Subcutaneous abdominal adipose tissue (tissue), 5 donors: ENCODE measurements at regions not wholly inside any gene's neighbourhood (a gene's known extent, or its start where the extent isn't known, plus 50 kb on each side); places are given as distances from the start of the nearest gene placed in this dataset.

Experiments used
- H3K27ac ChIP-seq: one replicate; pipeline ENCODE4 v1.7.0; 2013; ENCODE audit warnings: low read depth, mild to moderate bottlenecking, inconsistent platforms, low read length, moderate library complexity
- H3K27me3 ChIP-seq, 5 donors: one replicate each; pipeline ENCODE4 v1.7.0; 2013; ENCODE audit warnings: low read length in 5 of 5, inconsistent platforms in 1 of 5; ENCODE audit not compliant: control insufficient read depth in 5 of 5, insufficient read depth in 4 of 5
- H3K36me3 ChIP-seq, 5 donors: one replicate each; pipeline ENCODE4 v1.7.0; 2013; ENCODE audit warnings: low read length in 5 of 5; ENCODE audit not compliant: control insufficient read depth in 5 of 5, insufficient read depth in 5 of 5
- H3K4me1 ChIP-seq, 5 donors: one replicate each; pipeline ENCODE4 v1.7.0; 2013; ENCODE audit warnings: low read length in 5 of 5, mild to moderate bottlenecking in 3 of 5, moderate library complexity in 1 of 5; ENCODE audit not compliant: control insufficient read depth in 5 of 5, insufficient read depth in 5 of 5
- H3K4me3 ChIP-seq, 5 donors: one replicate each; pipeline ENCODE4 v1.7.0; 2013; ENCODE audit warnings: low read length in 5 of 5, low read depth in 1 of 5
- H3K9ac ChIP-seq, 5 donors: one replicate each; pipeline ENCODE4 v1.7.0; 2013; ENCODE audit warnings: low read length in 5 of 5, mild to moderate bottlenecking in 4 of 5, moderate library complexity in 3 of 5
- H3K9me3 ChIP-seq, 5 donors: one replicate each; pipeline ENCODE4 v1.7.0; 2013; ENCODE audit warnings: low read length in 5 of 5; ENCODE audit not compliant: control insufficient read depth in 5 of 5
- donor health status: healthy.
- donor health status: healthy.
- donor health status: healthy.
- donor health status: healthy.
- donor health status: healthy.

GRCh38 chr1:72649211-72649888 is 367.0 kb upstream of the NEGR1 start:
- H3K4me3 ChIP-seq, result no peak overlapping the region
- no peaks in the 10 kb centered on the region for H3K27me3 ChIP-seq
- H3K4me1 ChIP-seq, result peaks cover 0 to 2% (median 0%) of the 10 kb centered on the region in 5 donors
- no peak overlapping the region for H3K27ac ChIP-seq
- H3K9me3 ChIP-seq, result no peaks in the 10 kb centered on the region
- no peak overlapping the region for H3K9ac ChIP-seq
- no peaks in the 10 kb centered on the region for H3K36me3 ChIP-seq

GRCh38 chr1:72648465-72648864 is 366.1 kb upstream of the NEGR1 start:
- Histone ChIP-seq H3K4me3 (no peak overlapping the region), H3K9me3 (no peaks in the 10 kb centered on the region), H3K27ac (no peak overlapping the region), H3K4me1 (peaks cover 0 to 2% (median 0%) of the 10 kb centered on the region in 5 donors), H3K27me3 (no peaks in the 10 kb centered on the region), H3K9ac (no peak overlapping the region), H3K36me3 (no peaks in the 10 kb centered on the region)

- H3K27ac ChIP-seq, result no peak overlapping the region
- no peaks in the 10 kb centered on the region for H3K27me3 ChIP-seq
- no peaks in the 10 kb centered on the region for H3K36me3 ChIP-seq
- H3K4me1 ChIP-seq, result no peaks in the 10 kb centered on the region
- H3K4me3 ChIP-seq, result no peak overlapping the region
- no peak overlapping the region for H3K9ac ChIP-seq
- no peaks in the 10 kb centered on the region for H3K9me3 ChIP-seq
Measured at GRCh38 chr1:72643142-72643541, 360.8 kb upstream of the NEGR1 start.

- Histone ChIP-seq H3K4me3 (no peak overlapping the region), H3K36me3 (no peaks in the 10 kb centered on the region), H3K27me3 (no peaks in the 10 kb centered on the region), H3K9me3 (no peaks in the 10 kb centered on the region), H3K4me1 (peaks cover 0 to 10% (median 0%) of the 10 kb centered on the region in 5 donors), H3K27ac (no peak overlapping the region), H3K9ac (no peak overlapping the region)
Measured at GRCh38 chr1:72637593-72637992, 355.3 kb upstream of the NEGR1 start.

GRCh38 chr1:72636631-72637030 is 354.3 kb upstream of the NEGR1 start:
- no peaks in the 10 kb centered on the region for H3K27me3 ChIP-seq
- no peaks in the 10 kb centered on the region for H3K36me3 ChIP-seq
- peaks cover 0 to 10% (median 0%) of the 10 kb centered on the region in 5 donors for H3K4me1 ChIP-seq
- no peaks in the 10 kb centered on the region for H3K9me3 ChIP-seq
- H3K27ac ChIP-seq, result no peak overlapping the region
- no peak overlapping the region for H3K9ac ChIP-seq
- H3K4me3 ChIP-seq, result no peak overlapping the region

GRCh38 chr1:72635719-72636118 is 353.4 kb upstream of the NEGR1 start:
- Histone ChIP-seq H3K4me3 (no peak overlapping the region), H3K36me3 (no peaks in the 10 kb centered on the region), H3K4me1 (peaks cover 0 to 10% (median 0%) of the 10 kb centered on the region in 5 donors), H3K9me3 (no peaks in the 10 kb centered on the region), H3K9ac (no peak overlapping the region), H3K27ac (no peak overlapping the region), H3K27me3 (no peaks in the 10 kb centered on the region)

- Histone ChIP-seq H3K9me3 (no peaks in the 10 kb centered on the region), H3K9ac (no peak overlapping the region), H3K27me3 (no peaks in the 10 kb centered on the region), H3K27ac (no peak overlapping the region), H3K4me1 (peaks cover 0 to 10% (median 0%) of the 10 kb centered on the region in 5 donors), H3K36me3 (no peaks in the 10 kb centered on the region), H3K4me3 (no peak overlapping the region)
Measured at GRCh38 chr1:72634946-72635345, 352.6 kb upstream of the NEGR1 start.

GRCh38 chr1:72631449-72631848 is 349.1 kb upstream of the NEGR1 start:
- no peaks in the 10 kb centered on the region for H3K27me3 ChIP-seq

GRCh38 chr1:72623299-72623708 is 341.0 kb upstream of the NEGR1 start:
- Histone ChIP-seq H3K36me3 (no peaks in the 10 kb centered on the region), H3K27me3 (no peaks in the 10 kb centered on the region), H3K9ac (no peak overlapping the region), H3K27ac (no peak overlapping the region), H3K4me1 (peaks cover 0 to 2% (median 0%) of the 10 kb centered on the region in 5 donors), H3K9me3 (no peaks in the 10 kb centered on the region), H3K4me3 (peak overlapping the region; percentile 38 to 62 (median 47))

More at GRCh38 chr1:72631449-72631848, 349.1 kb upstream of the NEGR1 start:
- Histone ChIP-seq H3K36me3 (no peaks in the 10 kb centered on the region), H3K9ac (no peak overlapping the region), H3K4me3 (no peak overlapping the region), H3K9me3 (no peaks in the 10 kb centered on the region), H3K4me1 (peaks cover 0 to 7% (median 0%) of the 10 kb centered on the region in 5 donors), H3K27ac (no peak overlapping the region)

GRCh38 chr1:72620453-72620852 is 338.1 kb upstream of the NEGR1 start:
- H3K36me3 ChIP-seq, result no peaks in the 10 kb centered on the region

More at GRCh38 chr1:72620453-72620852, 338.1 kb upstream of the NEGR1 start:
- Histone ChIP-seq H3K4me3 (no peak overlapping the region), H3K4me1 (peaks cover 0 to 2% (median 0%) of the 10 kb centered on the region in 5 donors), H3K27ac (no peak overlapping the region), H3K9me3 (no peaks in the 10 kb centered on the region), H3K9ac (no peak overlapping the region), H3K27me3 (no peaks in the 10 kb centered on the region)
